OCI-M1 (cell line): ENCODE measurements at regions not wholly inside any gene's neighbourhood (a gene's known extent, or its start where the extent isn't known, plus 50 kb on each side); places are given as distances from the start of the nearest gene placed in this dataset.
"Not testable (repeated sequence)": the region's sequence is repeated elsewhere in the genome, so short reads cannot be mapped to it uniquely, and the experiment has no call there.

Source experiments
- DNase-seq: peaks from one replicate; lab custom pipeline; 2025; lab: John Stamatoyannopoulos, UW

GRCh38 chr14:58752771-58753201 lies 115.0 kb downstream of the DACT1 start:
- no peak for DNase-seq

GRCh38 chr14:58755031-58755925 lies 117.5 kb downstream of the DACT1 start:
- DNase-seq, result no peak

GRCh38 chr14:58760121-58760520 lies 122.4 kb downstream of the DACT1 start:
- DNase-seq, result no peak

DNA sequence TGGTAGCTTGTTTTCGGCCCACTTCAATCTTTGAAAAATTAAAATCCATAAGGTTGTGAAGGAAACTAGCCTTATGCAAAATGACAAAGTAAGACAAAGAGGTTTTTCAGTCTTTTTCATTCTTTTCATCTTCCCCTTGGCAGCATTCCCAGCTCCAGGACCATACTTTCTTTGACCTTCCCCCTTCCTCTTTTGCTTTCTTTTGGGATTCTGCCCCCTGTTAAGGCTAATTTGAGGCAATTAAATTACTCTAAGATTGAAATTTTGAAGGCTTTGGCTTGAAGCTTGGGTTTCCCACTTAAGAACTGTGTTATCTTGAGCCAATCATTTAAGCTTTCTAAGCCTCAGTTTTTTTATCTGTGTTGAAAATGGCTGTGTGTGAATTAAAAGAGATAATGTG lies 124.9 kb downstream of the DACT1 start:
- peak; percentile 6 for DNase-seq

DNA sequence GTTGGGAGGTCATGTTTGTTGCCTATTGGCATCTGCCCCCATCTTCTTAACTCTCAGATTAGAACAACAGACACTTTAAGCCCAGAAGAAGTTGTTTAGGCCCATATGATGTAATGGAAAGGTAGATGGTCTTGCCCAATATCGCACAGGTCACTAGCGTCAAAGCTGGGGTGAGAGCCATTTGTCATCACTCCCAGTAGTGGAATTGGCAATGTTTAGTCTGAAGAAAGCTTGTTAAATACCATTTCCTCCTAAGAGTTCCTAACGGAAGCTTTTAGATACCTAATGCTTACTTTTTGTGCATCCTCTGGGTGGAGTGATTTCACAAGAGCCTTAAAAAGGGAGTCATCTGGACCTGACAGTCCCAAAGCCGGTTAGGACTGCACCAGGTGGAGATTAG lies 125.4 kb downstream of the DACT1 start:
- DNase-seq, result no peak

DNA sequence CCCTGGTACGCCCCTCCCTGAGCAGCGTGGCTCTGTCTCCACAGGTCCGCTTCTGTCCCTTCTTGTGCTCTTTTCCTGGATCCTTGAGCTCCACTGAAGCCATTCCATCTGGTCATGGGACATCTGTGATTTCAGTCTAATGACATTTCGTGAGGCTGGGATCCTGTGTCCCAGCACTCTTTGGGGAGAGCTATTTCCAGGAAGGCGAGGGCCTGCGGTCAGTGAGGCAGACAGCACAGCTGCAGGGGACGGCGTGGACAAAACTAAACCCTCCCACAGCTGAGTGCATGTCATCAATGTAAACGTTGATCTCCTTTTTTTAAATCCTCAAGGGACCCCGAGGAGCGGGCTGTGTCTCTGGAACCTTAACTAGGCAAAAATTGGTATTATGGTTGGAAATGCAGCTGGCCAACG lies 127.7 kb downstream of the DACT1 start:
- no peak for DNase-seq

DNA sequence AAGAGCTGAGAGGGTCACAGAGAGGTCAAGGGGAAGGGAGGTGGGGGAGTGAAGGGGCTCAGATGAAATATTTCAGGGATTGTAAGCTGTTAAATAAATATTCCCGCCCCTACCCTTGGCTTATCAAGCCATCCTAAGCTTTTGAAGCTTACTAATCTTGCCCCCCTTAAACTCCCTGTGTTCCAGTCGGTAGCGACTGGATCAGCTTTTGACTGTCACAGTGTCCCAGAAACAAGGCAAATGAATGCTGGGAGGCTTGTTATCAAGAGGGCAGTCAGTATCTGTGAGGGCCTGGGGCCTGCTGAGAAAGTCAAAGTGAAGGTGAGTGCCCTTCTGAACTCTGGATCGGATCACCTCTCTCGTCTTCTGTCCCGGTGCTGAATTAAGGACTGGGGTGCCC lies 128.1 kb downstream of the DACT1 start:
- no peak for DNase-seq

DNA sequence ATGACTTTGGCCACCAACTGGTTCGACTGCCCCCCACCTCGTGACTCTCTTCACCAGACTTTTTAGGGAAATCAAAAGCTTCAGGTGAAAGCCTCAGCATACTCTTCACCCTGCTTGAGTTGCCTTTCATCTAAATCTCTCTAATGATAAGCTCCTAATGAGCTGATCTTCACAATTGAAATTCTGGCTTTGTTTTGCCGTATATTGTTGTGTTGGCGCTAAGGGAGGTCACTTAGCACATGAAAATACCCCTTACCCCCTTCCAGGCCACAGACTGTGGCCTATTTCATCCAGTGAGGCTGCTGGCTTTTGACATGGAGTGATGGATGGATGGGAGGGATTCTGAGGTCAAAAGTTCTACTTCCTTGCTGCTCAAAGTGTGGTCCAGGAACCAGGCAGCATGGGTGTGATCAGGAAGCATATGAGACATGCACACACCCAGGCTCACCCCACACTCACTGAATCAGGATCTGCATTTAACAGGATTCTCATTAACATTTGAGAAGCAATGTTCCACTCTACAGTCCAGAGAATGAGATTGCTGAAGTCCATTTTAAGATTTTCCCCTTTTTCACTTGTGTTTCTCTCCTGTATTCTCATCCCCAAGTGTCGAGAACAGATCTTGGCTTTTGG lies 131.4 kb downstream of the DACT1 start:
- no peak for DNase-seq

DNA sequence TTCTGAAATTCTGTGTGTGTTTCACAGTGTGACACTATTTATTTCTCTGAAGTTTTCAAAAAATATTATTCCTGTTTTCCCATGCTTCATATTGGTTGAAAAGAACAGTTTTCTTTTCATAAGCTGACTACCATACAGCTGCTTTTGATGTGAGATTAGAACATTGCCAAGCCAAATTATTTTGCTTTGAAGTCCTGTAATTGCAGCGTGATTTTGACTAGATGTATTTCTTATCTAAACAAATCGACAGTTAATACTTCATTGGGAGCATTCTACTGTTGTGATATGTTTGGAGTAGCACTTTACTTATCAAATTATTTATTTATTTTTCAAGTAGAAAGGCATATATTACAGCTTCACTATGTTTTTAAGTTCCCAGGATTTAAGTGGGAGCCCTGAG lies 132.0 kb downstream of the DACT1 start:
- no peak for DNase-seq

GRCh38 chr14:58770491-58770982 lies 132.8 kb downstream of the DACT1 start:
- no peak for DNase-seq

GRCh38 chr14:58771016-58771415 lies 133.3 kb downstream of the DACT1 start:
- no peak for DNase-seq

DNA sequence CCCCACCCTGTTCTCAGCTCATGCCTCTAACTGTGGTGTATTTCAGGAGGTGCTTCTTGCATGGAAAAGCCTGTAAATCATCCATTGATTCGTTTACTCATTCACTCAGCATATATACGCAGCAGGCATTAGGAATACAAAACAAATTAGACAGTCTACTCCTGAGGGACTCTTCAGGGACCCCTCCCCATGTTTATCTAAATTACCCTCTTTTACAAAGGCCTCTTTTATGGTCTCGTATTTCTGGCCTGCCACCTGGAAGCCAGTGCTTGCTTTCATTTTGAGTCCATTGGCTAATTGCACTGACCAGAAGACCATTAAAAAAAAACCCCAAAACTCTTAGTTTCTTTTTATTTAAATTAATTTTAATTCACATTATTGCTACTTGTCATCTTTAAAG lies 134.4 kb downstream of the DACT1 start:
- DNase-seq, result no peak

GRCh38 chr14:58772794-58773620 lies 135.2 kb downstream of the DACT1 start:
- no peak for DNase-seq

DNA sequence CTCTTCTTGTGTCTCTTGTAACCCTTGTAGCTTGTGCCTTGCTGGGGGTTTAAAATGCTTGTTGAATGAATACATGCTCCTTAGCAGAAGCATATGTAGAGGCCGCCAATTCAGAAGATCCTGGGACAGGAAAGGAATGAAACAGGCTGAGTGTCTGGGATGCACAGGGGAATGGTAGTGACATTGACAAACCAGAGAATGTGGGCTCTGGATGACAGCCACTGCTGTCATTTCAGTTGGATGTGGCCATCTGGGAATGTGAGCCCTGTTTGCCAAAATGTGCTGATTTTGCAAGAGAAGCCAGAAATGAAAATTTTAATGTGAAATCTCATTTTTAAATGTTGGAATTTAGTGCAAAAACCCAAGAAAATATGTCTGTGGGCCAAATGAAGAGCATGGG lies 136.8 kb downstream of the DACT1 start:
- no peak for DNase-seq

GRCh38 chr14:58775130-58775529 lies 137.4 kb downstream of the DACT1 start:
- not testable (repeated sequence) for DNase-seq

GRCh38 chr14:58776516-58776915 lies 138.8 kb downstream of the DACT1 start:
- peak; percentile 30 for DNase-seq

GRCh38 chr14:58777541-58777979 lies 139.8 kb downstream of the DACT1 start:
- DNase-seq, result no peak

DNA sequence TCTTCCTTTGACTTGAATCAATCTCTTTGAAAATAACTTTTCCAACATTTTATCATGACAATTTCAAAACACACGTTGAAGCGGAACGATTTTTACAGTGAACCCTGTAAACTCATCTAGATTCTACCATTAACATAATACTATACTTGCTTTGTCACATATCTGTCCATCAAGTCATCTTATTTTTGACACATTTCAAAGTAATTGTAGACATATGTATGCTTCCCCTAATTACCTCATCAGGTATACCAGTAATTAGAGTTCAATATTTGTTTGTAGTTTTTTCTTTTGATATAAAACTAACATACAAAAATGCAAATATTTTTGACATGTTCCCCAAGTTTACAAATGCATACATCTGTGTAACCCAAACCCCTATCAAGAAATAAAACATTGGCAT lies 140.4 kb downstream of the DACT1 start:
- no peak for DNase-seq

- no peak for DNase-seq
Measured at GRCh38 chr14:58779376-58779775, 141.6 kb downstream of the DACT1 start.

- DNase-seq, result no peak
Measured at GRCh38 chr14:58780185-58780584, 142.4 kb downstream of the DACT1 start.

DNA sequence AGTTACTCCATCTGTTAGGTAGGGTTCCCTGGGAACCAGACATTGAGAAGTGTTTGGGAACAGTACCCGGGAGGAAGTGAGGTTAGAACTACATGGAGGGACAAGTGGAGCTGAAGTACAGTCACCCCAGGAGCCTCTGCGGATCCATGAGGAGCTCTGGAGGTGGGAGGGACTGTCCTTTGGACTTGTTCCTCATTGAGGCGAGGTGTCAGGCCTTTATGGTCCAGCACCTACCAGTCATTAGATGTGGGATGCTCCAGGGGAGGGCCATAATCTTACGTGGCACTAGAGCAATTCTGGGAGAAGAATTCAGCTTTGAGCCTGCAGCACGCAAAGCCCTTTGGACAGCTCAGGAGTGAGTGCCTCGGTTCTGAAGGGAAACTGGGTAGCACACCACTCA lies 142.8 kb downstream of the DACT1 start:
- DNase-seq, result no peak

DNA sequence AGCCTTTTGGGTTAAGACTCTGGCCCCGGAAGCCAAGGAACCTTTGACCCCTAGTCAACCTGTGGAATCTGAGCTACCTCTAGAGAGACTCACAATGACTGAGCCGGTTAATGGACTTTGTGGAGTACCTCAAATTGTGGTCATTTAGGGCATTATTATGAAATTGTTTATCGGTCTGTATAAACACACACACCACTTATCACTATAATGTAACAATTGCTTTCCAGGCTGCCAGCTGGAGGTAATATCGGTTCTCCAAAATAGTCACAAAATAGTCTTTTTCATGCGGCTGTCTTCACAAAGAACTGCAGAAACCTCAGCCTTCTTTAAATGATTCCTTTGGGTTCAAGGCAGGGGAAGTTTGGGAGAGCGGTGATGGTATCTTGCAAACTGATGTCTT lies 144.2 kb downstream of the DACT1 start:
- DNase-seq, result no peak
